A673 (cell line): ENCODE measurements at regions not wholly inside any gene's neighbourhood (a gene's known extent, or its start where the extent isn't known, plus 50 kb on each side); places are given as distances from the start of the nearest gene placed in this dataset.

Experiments
- BruUV-seq: library from RNA; stranded (reverse); fragments of 400-500 nt; replicated peaks from 2 replicates; lab custom pipeline; 2021; lab: Mats Ljungman, UMichigan
- CTCF ChIA-PET: fragments of 300-600 bp; sonication (Branson Sonifier 250); formaldehyde crosslinking; loops from one replicate; lab custom pipeline; 2022; ENCODE audit warnings: antibody characterized with exemption; lab: Charles Lee
- POLR2A ChIA-PET: fragments of 300-600 bp; sonication (Branson Sonifier 250); formaldehyde crosslinking; loops from one replicate; lab custom pipeline; 2022; ENCODE audit warnings: antibody characterized with exemption; ENCODE audit not compliant: low non-redundant PET; lab: Charles Lee
- DNase-seq: peaks from one replicate; pipeline ENCODE4 v3.0.0-alpha.2; 2015; ENCODE audit warnings: low spot score
- H3K27ac ChIP-seq: fragments of 200-600 bp; sonication (generic); 2 replicates; pipeline ENCODE4 v1.5.1; 2016; ENCODE audit warnings: mixed run types, low read depth, mild to moderate bottlenecking, mixed read lengths, antibody characterized with exemption, low read length; ENCODE audit not compliant: poor library complexity, severe bottlenecking
- H3K27me3 ChIP-seq: fragments of 200-600 bp; sonication (generic); replicated peaks from 2 replicates; pipeline ENCODE4 v1.6.1; 2017; ENCODE audit warnings: mixed run types, low read depth, mild to moderate bottlenecking, mixed read lengths, antibody characterized with exemption, low read length; ENCODE audit not compliant: insufficient read depth, poor library complexity
- H3K36me3 ChIP-seq: fragments of 200-600 bp; sonication (generic); 2 replicates; pipeline ENCODE4 v1.6.1; 2016; ENCODE audit warnings: mixed run types, mild to moderate bottlenecking, mixed read lengths, antibody characterized with exemption, low read length; ENCODE audit not compliant: insufficient read depth, poor library complexity, severe bottlenecking
- H3K4me1 ChIP-seq: fragments of 200-600 bp; sonication (generic); 2 replicates; pipeline ENCODE4 v1.6.1; 2017; ENCODE audit warnings: mixed run types, mild to moderate bottlenecking, mixed read lengths, antibody characterized with exemption, low read length; ENCODE audit not compliant: insufficient read depth, poor library complexity, severe bottlenecking
- H3K4me3 ChIP-seq: fragments of 200-600 bp; sonication (generic); 2 replicates; pipeline ENCODE4 v1.5.1; 2016; ENCODE audit warnings: low read depth, mixed run types, mild to moderate bottlenecking, mixed read lengths, low read length; ENCODE audit not compliant: poor library complexity, severe bottlenecking
- H3K9me3 ChIP-seq: fragments of 200-600 bp; sonication (generic); 2 replicates; pipeline ENCODE4 v1.6.1; 2016; ENCODE audit warnings: mixed run types, low read depth, mild to moderate bottlenecking, mixed read lengths, antibody characterized with exemption, low read length; ENCODE audit not compliant: poor library complexity, severe bottlenecking
- EZH2 ChIP-seq: fragments of 200-600 bp; sonication (generic); IDR thresholded peaks from 2 replicates; pipeline ENCODE4 v1.6.1; 2017; ENCODE audit warnings: borderline replicate concordance, low read depth, mild to moderate bottlenecking, mixed read lengths, antibody characterized with exemption, low read length; ENCODE audit not compliant: poor library complexity, severe bottlenecking
- intact Hi-C: fragments of 100-400 bp; cut with micrococcal nuclease; formaldehyde crosslinking; loops from one replicate; pipeline ENCODE4 v1.10.0; 2022; ENCODE audit not compliant: unreplicated experiment
- TF ChIP-seq, protein P1 (sequence below): fragments of 300-800, 200-600 bp; sonication (generic); conservative IDR thresholded peaks from 2 replicates; pipeline ENCODE4 v1.5.1; 2017; ENCODE audit warnings: low read depth, mild to moderate bottlenecking, antibody characterized with exemption, low read length, moderate library complexity, mixed read lengths

DNA sequence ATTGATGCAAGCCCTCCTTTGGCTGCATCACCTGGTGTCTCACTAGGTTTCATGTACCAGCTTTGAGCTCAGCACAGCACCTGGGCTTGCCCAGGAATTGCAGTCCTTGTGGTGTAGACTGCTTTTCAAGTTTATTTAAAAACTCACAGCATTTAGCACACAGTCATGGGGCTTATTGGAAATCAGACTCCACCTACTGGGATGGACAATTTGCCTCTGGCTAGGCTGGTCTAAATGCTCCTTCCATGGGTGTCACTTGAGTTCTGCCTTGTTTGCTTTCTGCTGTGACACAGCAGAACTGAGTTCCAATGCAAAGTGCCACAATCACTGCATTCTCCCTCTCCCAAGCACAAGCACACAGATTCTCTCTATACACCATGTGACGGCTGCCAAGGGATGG is 453.3 kb downstream of the GABRG2 start:
- TF ChIP-seq, protein P1, sequence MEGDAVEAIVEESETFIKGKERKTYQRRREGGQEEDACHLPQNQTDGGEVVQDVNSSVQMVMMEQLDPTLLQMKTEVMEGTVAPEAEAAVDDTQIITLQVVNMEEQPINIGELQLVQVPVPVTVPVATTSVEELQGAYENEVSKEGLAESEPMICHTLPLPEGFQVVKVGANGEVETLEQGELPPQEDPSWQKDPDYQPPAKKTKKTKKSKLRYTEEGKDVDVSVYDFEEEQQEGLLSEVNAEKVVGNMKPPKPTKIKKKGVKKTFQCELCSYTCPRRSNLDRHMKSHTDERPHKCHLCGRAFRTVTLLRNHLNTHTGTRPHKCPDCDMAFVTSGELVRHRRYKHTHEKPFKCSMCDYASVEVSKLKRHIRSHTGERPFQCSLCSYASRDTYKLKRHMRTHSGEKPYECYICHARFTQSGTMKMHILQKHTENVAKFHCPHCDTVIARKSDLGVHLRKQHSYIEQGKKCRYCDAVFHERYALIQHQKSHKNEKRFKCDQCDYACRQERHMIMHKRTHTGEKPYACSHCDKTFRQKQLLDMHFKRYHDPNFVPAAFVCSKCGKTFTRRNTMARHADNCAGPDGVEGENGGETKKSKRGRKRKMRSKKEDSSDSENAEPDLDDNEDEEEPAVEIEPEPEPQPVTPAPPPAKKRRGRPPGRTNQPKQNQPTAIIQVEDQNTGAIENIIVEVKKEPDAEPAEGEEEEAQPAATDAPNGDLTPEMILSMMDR = no peak
- TF ChIP-seq EZH2 = no peak
- CTCF ChIA-PET = no interaction called here
- no peaks in the 10 kb centered on the region for H3K36me3 ChIP-seq
- no peaks in the 10 kb centered on the region for H3K27me3 ChIP-seq
- no peaks in the 10 kb centered on the region for H3K4me1 ChIP-seq
- intact Hi-C loops = no loop called here
- H3K27ac ChIP-seq = no peak overlapping the region
- no peak overlapping the region for H3K4me3 ChIP-seq
- no peaks in the 10 kb centered on the region for H3K9me3 ChIP-seq
- BruUV-seq = no TSS peak
- no peak for DNase-seq
- POLR2A ChIA-PET = no interaction called here

DNA sequence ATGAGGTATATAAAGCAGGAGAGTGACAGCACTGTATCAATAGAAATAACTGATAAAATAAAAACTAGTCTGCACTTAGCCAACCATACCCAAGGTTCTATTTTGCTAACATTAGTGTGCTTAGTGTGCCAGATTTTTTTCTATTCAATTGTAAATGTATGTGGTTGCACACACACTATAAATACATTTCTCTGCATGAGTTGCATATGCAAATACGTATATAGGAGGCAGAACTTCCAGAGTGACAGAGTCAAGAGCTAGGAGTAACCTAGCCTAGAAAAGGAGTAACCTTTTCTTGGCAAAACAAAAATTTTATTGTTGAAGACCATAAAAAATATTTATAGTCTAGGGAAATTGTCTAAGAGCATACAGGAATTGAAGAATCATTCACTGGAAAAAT is 461.6 kb downstream of the GABRG2 start:
- no peak for DNase-seq
- Histone ChIP-seq H3K27me3 (no peaks in the 10 kb centered on the region), H3K4me1 (no peaks in the 10 kb centered on the region), H3K4me3 (no peak overlapping the region), H3K27ac (no peak overlapping the region), H3K36me3 (no peaks in the 10 kb centered on the region), H3K9me3 (no peaks in the 10 kb centered on the region)
- intact Hi-C loops = no loop called here
- POLR2A ChIA-PET = no interaction called here
- TF ChIP-seq EZH2 = no peak
- TF ChIP-seq, protein P1 = no peak
- CTCF ChIA-PET = no interaction called here
- BruUV-seq = no TSS peak

GRCh38 chr5:162529886-162530285 is 462.3 kb downstream of the GABRG2 start:
- CTCF ChIA-PET = no interaction called here
- TF ChIP-seq, protein P1 = no peak
- TF ChIP-seq EZH2 = no peak
- H3K27me3 ChIP-seq = no peaks in the 10 kb centered on the region
- intact Hi-C loops = no loop called here
- no peak overlapping the region for H3K4me3 ChIP-seq
- H3K9me3 ChIP-seq = no peaks in the 10 kb centered on the region
- no peaks in the 10 kb centered on the region for H3K4me1 ChIP-seq
- peak; percentile 1 for DNase-seq
- BruUV-seq = no TSS peak
- POLR2A ChIA-PET = no interaction called here
- no peak overlapping the region for H3K27ac ChIP-seq
- no peaks in the 10 kb centered on the region for H3K36me3 ChIP-seq
